GM12878 (cell line): ENCODE measurements at regions not wholly inside any gene's neighbourhood (a gene's known extent, or its start where the extent isn't known, plus 50 kb on each side); places are given as distances from the start of the nearest gene placed in this dataset.

Experiments used
- ATAC-seq: fragments of 200-7000 bp; cut with Tn5 transposase; 3 replicates; pipeline ENCODE4 v1.9.1; 2020; ENCODE audit warnings: mild to moderate bottlenecking, moderate library complexity
- BruUV-seq: library from RNA; stranded (reverse); fragments of 400-500 nt; replicated peaks from 2 replicates; lab custom pipeline; 2021; lab: Mats Ljungman, UMichigan
- CTCF ChIA-PET: fragments of 300-600 bp; sonication (Branson Sonifier 250); formaldehyde crosslinking; extraction: SDS; loops from one replicate; lab custom pipeline; 2021; ENCODE audit warnings: inconsistent platforms; lab: Yijun Ruan, JAX
- POLR2A ChIA-PET: fragments of 350-600 bp; formaldehyde crosslinking; extraction: SDS; loops from one replicate; lab custom pipeline; 2021; ENCODE audit warnings: inconsistent platforms; lab: Charles Lee
- RAD21 ChIA-PET: fragments of 300-600 bp; sonication (Branson Sonifier 250); formaldehyde crosslinking; loops from one replicate; lab custom pipeline; 2023; ENCODE audit warnings: antibody characterized with exemption; ENCODE audit not compliant: unreplicated experiment; lab: Charles Lee
- SMC1A ChIA-PET: fragments of 300-600 bp; sonication (Branson Sonifier 250); formaldehyde crosslinking; loops from one replicate; lab custom pipeline; 2023; ENCODE audit not compliant: unreplicated experiment, uncharacterized antibody; lab: Charles Lee
- DNase-seq: peaks from one replicate; pipeline ENCODE4 v3.0.0-alpha.2; 2011; ENCODE audit warnings: low read depth, low spot score
- FAIRE-seq: peaks from 3 replicates; lab custom pipeline; 2011; peaks lifted over from hg19 to GRCh38; lab: Jason Lieb, UNC
- H2AFZ ChIP-seq: 2 replicates; pipeline ENCODE4 v1.6.0; 2011; ENCODE audit warnings: low read depth, low read length, control low read depth; ENCODE audit not compliant: control insufficient read depth
- H3K27ac ChIP-seq: 2 replicates; pipeline ENCODE4 v1.5.1; 2011; ENCODE audit warnings: control low read depth; ENCODE audit not compliant: control insufficient read depth, insufficient read depth
- H3K27me3 ChIP-seq, 2 experiments: replicated peaks in 1 of 2; 2 replicates each; pipeline versions ENCODE4 v1.6.0 to v1.6.1; 2011; ENCODE audit warnings: low read length in 1 of 2; ENCODE audit not compliant: control insufficient read depth in 2 of 2, insufficient read depth in 2 of 2
- H3K36me3 ChIP-seq, 2 experiments: 2 replicates each; pipeline ENCODE4 v1.5.1; 2011; ENCODE audit warnings: low read length in 1 of 2; ENCODE audit not compliant: control insufficient read depth in 2 of 2, insufficient read depth in 2 of 2
- H3K4me1 ChIP-seq: 2 replicates; pipeline ENCODE4 v1.6.1; 2011; ENCODE audit warnings: mild to moderate bottlenecking, low read length, moderate library complexity, mixed read lengths; ENCODE audit not compliant: control insufficient read depth, insufficient read depth
- H3K4me2 ChIP-seq: 2 replicates; pipeline ENCODE4 v1.6.0; 2011; ENCODE audit warnings: control low read depth; ENCODE audit not compliant: control insufficient read depth, insufficient read depth
- H3K4me3 ChIP-seq: fragments of 200-600 bp; sonication (generic); 2 replicates; pipeline ENCODE4 v1.5.1; 2016
- H3K79me2 ChIP-seq: 2 replicates; pipeline ENCODE4 v1.6.0; 2011; ENCODE audit warnings: low read length; ENCODE audit not compliant: control insufficient read depth, insufficient read depth
- H3K9ac ChIP-seq: 2 replicates; pipeline ENCODE4 v1.8.0; 2011; ENCODE audit warnings: low read length, control low read depth, mixed read lengths; ENCODE audit not compliant: control insufficient read depth, insufficient read depth
- H3K9me3 ChIP-seq: replicated peaks from 3 replicates; pipeline ENCODE4 v1.5.1; 2011; ENCODE audit warnings: mild to moderate bottlenecking, low read length; ENCODE audit not compliant: control insufficient read depth, insufficient read depth
- H4K20me1 ChIP-seq: 2 replicates; pipeline ENCODE4 v1.6.0; 2011; ENCODE audit not compliant: control insufficient read depth, insufficient read depth
- BMI1 ChIP-seq: fragments of 450-650 bp; IDR thresholded peaks from 2 replicates; pipeline ENCODE4 v1.6.1; 2016; ENCODE audit warnings: mild to moderate bottlenecking, moderate library complexity, borderline replicate concordance
- CHD2 ChIP-seq: IDR thresholded peaks from 2 replicates; pipeline ENCODE4 v1.6.1; 2011; ENCODE audit warnings: low read depth, low read length, improper control_type of control experiment, borderline replicate concordance
- DPF2 ChIP-seq: fragments of 450-650 bp; IDR thresholded peaks from 2 replicates; pipeline ENCODE4 v1.6.1; 2017; ENCODE audit warnings: mild to moderate bottlenecking
- EGR1 ChIP-seq, 2 experiments: IDR thresholded peaks; 1 replicate in 1 of 2; 2 replicates in 1 of 2; pipeline ENCODE4 v1.6.1; 2011 to 2012; ENCODE audit warnings: low read depth in 2 of 2, low read length in 2 of 2, borderline replicate concordance in 1 of 2, mild to moderate bottlenecking in 1 of 2, moderate library complexity in 1 of 2
- ELK1 ChIP-seq: IDR thresholded peaks from 2 replicates; pipeline ENCODE4 v1.6.1; 2012; ENCODE audit warnings: low read depth, low read length, improper control_type of control experiment
- EZH2 ChIP-seq: IDR thresholded peaks from 2 replicates; pipeline ENCODE4 v1.6.1; 2012; ENCODE audit warnings: low read depth, mild to moderate bottlenecking, control low read depth, inconsistent platforms, low read length, borderline replicate concordance; ENCODE audit not compliant: control insufficient read depth
- JUNB ChIP-seq: IDR thresholded peaks from 2 replicates; pipeline ENCODE4 v1.6.1; 2016; ENCODE audit warnings: antibody characterized with exemption, mild to moderate bottlenecking
- MTA3 ChIP-seq: IDR thresholded peaks from 2 replicates; pipeline ENCODE4 v1.6.1; 2012; ENCODE audit warnings: low read length, inconsistent platforms, borderline replicate concordance
- MYC ChIP-seq: IDR thresholded peaks from 2 replicates; pipeline ENCODE4 v1.6.1; 2011; ENCODE audit warnings: mild to moderate bottlenecking, low read length, moderate library complexity, inconsistent platforms; ENCODE audit not compliant: insufficient read depth, insufficient replicate concordance, insufficient read length, severe bottlenecking
- NR2C1 ChIP-seq: fragments of 450-650 bp; IDR thresholded peaks from 2 replicates; pipeline ENCODE4 v1.6.1; 2017; ENCODE audit warnings: antibody characterized with exemption, mild to moderate bottlenecking, moderate library complexity
- POLR2A ChIP-seq: IDR thresholded peaks from 2 replicates; pipeline ENCODE4 v1.6.1; 2011; ENCODE audit warnings: low read depth, mild to moderate bottlenecking, low read length
- POLR2AphosphoS2 ChIP-seq: IDR thresholded peaks from 2 replicates; pipeline ENCODE4 v1.6.1; 2011; ENCODE audit warnings: low read depth, mild to moderate bottlenecking, low read length, improper control_type of control experiment, moderate library complexity
- PRDM15 ChIP-seq: fragments of 450-650 bp; formaldehyde crosslinking; IDR thresholded peaks from 2 replicates; pipeline ENCODE4 v1.4.0; 2020; ENCODE audit warnings: mild to moderate bottlenecking, moderate library complexity
- RB1 ChIP-seq: fragments of 450-650 bp; formaldehyde crosslinking; IDR thresholded peaks from 2 replicates; pipeline ENCODE4 v1.6.1; 2017; ENCODE audit warnings: mild to moderate bottlenecking, borderline replicate concordance
- RFX5 ChIP-seq: IDR thresholded peaks from 2 replicates; pipeline ENCODE4 v1.6.1; 2011; ENCODE audit warnings: low read depth, low read length, improper control_type of control experiment
- SREBF2 ChIP-seq: IDR thresholded peaks from 2 replicates; pipeline ENCODE4 v1.6.1; 2012; ENCODE audit warnings: mild to moderate bottlenecking, low read length
- SUZ12 ChIP-seq: fragments of 200-600 bp; sonication (generic); IDR thresholded peaks from one replicate; pipeline ENCODE4 v1.6.1; 2018; ENCODE audit warnings: antibody characterized with exemption, mild to moderate bottlenecking; ENCODE audit not compliant: unreplicated experiment
- WGBS: methylation state at CpG from one replicate; pipeline ENCODE4 v1.1.6; 2016; ENCODE audit warnings: low lambda C conversion rate; ENCODE audit not compliant: insufficient replicate concordance, insufficient coverage; ENCODE audit errors: missing lambda C conversion rate; 5-methylcytosine and 5-hydroxymethylcytosine counted together
- in situ Hi-C: fragments of 300-500 bp; cut with MboI; formaldehyde crosslinking; loops from 9 replicates; pipeline ENCODE4 v1.14.3; 2018; ENCODE audit warnings: mixed read lengths
- intact Hi-C: fragments of 100-400 bp; cut with micrococcal nuclease; formaldehyde crosslinking; loops from one replicate; pipeline ENCODE4 v1.14.2; 2022; ENCODE audit not compliant: unreplicated experiment

- TF ChIP-seq SUZ12 (no peak), BMI1 (no peak), RFX5 (no peak), MTA3 (no peak), POLR2A (no peak), PRDM15 (CRISPR knock-in tag) (no peak), JUNB (no peak), EGR1 (IDR thresholded peaks at IDR 0.05; ENCODE audit: borderline replicate concordance in 1 of 2, low read depth in 2 of 2, low read length in 2 of 2) (no peak), ELK1 (no peak), EZH2 (no peak), MYC (no peak), POLR2AphosphoS2 (no peak), NR2C1 (no peak), DPF2 (no peak), CHD2 (no peak), SREBF2 (no peak), RB1 (no peak)
- Histone ChIP-seq H3K9me3 (no peaks in the 10 kb centered on the region; the same call in 2 of the 3 replicates), H3K79me2 (no peaks in the 10 kb centered on the region), H3K4me2 (no peak overlapping the region), H3K9ac (no peak overlapping the region), H3K36me3 (no peaks in the 10 kb centered on the region), H4K20me1 (no peaks in the 10 kb centered on the region), H3K27me3 (no peaks in the 10 kb centered on the region), H3K27ac (no peak overlapping the region), H3K4me3 (no peak overlapping the region), H2AFZ (no peak overlapping the region), H3K4me1 (no peaks in the 10 kb centered on the region)
- DNase-seq = no peak
- ChIA-PET CTCF (no interaction called here), POLR2A (no interaction called here), SMC1A (no interaction called here), RAD21 (no interaction called here)
- intact Hi-C loops = no loop called here
- BruUV-seq = no TSS peak
- FAIRE-seq = no peak
- 42% methylated on average over 17 of the region's 17 CpGs for WGBS
- in situ Hi-C loops = no loop called here
- ATAC-seq = no peak
Observed at GRCh38 chr22:48703265-48703941, 1124.3 kb downstream of the BRD1 start.
